ENCODE measurements at regions not wholly inside any gene's neighbourhood (a gene's known extent, or its start where the extent isn't known, plus 50 kb on each side); places are given as distances from the start of the nearest gene placed in this dataset.

DNA sequence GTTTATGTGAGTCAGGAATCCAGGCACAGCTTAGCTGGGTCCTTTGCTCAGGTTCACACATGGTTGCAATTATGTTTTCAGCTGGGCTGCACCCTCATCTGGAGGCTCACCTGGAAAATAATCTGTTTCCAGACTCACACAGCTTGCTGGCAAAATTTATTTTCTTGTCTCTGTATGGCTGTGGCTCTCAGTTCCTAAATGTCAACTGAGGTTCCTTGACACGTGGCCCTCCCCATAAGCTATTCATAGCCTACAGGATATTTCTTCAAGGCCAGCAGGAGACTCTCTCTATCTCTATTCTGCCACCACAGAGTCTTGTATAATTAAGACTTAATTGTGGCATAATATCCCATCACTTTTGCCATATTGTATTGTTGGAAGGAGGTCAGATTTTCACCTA is 732.0 kb downstream of the CDH18 start:
- H3K4me3 ChIP-seq = no peak overlapping the region
- H3K36me3 ChIP-seq (ENCODE audit: control insufficient read depth in 4 of 4, insufficient read depth in 4 of 4, low read length in 4 of 4) = no peaks in the 10 kb centered on the region
- no peak overlapping the region for H3K27ac ChIP-seq (ENCODE audit: low read depth in 1 of 2, low read length in 1 of 2)
- no peaks in the 10 kb centered on the region for H3K9me3 ChIP-seq (ENCODE audit: control insufficient read depth in 4 of 4, insufficient read depth in 3 of 4, low read length in 3 of 4)
- TF ChIP-seq, protein P1, sequence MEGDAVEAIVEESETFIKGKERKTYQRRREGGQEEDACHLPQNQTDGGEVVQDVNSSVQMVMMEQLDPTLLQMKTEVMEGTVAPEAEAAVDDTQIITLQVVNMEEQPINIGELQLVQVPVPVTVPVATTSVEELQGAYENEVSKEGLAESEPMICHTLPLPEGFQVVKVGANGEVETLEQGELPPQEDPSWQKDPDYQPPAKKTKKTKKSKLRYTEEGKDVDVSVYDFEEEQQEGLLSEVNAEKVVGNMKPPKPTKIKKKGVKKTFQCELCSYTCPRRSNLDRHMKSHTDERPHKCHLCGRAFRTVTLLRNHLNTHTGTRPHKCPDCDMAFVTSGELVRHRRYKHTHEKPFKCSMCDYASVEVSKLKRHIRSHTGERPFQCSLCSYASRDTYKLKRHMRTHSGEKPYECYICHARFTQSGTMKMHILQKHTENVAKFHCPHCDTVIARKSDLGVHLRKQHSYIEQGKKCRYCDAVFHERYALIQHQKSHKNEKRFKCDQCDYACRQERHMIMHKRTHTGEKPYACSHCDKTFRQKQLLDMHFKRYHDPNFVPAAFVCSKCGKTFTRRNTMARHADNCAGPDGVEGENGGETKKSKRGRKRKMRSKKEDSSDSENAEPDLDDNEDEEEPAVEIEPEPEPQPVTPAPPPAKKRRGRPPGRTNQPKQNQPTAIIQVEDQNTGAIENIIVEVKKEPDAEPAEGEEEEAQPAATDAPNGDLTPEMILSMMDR (IDR thresholded peaks at IDR 0.05; ENCODE audit: control extremely low read depth, extremely low read depth) = no peak
- no peak overlapping the region for H3K9ac ChIP-seq (ENCODE audit: insufficient read depth in 1 of 2, low read length in 2 of 2)
- WGBS, 2 donors = 42 to 51% methylated on average over 1 of the region's 1 CpG
- no peak for ATAC-seq (ENCODE audit: insufficient read depth, low FRiP score)
- H3K4me1 ChIP-seq (ENCODE audit: control insufficient read depth in 5 of 5, insufficient read depth in 5 of 5, low read length in 5 of 5) = no peaks in the 10 kb centered on the region
- H3K27me3 ChIP-seq (ENCODE audit: control insufficient read depth in 3 of 3, insufficient read depth in 3 of 3, low read length in 2 of 3) = no peaks in the 10 kb centered on the region
- DNase-seq = no peak

DNA sequence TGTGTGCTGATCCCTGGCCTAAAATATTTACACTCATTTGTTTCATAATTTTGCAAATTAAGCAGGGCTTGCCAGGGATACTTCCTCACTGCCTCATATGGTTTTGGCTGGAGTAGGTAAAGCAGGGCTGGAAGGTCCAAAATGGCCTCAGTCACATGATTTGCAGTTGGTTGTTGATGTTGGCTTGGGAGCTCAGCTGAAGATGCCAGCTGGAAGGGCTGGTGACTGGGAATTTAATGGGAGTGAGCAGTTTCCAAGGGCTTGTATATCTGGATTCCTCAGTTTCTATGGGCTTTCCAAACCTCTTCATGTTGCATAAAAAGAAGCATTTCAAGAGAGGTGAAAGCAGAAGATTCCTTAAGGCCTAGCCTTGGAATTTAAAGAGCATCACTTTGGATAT is 729.3 kb downstream of the CDH18 start:
- Histone ChIP-seq H3K36me3 (ENCODE audit: control insufficient read depth in 4 of 4, insufficient read depth in 4 of 4, low read length in 4 of 4) (no peaks in the 10 kb centered on the region), H3K27me3 (ENCODE audit: control insufficient read depth in 3 of 3, insufficient read depth in 3 of 3, low read length in 2 of 3) (no peaks in the 10 kb centered on the region), H3K4me1 (ENCODE audit: control insufficient read depth in 5 of 5, insufficient read depth in 5 of 5, low read length in 5 of 5) (no peaks in the 10 kb centered on the region), H3K9me3 (ENCODE audit: control insufficient read depth in 4 of 4, insufficient read depth in 3 of 4, low read length in 3 of 4) (peaks cover 0 to 3% (median 0%) of the 10 kb centered on the region in 4 donors), H3K27ac (ENCODE audit: low read depth in 1 of 2, low read length in 1 of 2) (no peak overlapping the region), H3K4me3 (no peak overlapping the region), H3K9ac (ENCODE audit: insufficient read depth in 1 of 2, low read length in 2 of 2) (no peak overlapping the region)
- DNase-seq (peak in 1 of 3 donors; percentile 3), ATAC-seq (ENCODE audit: insufficient read depth, low FRiP score) (no peak)
- TF ChIP-seq, protein P1 (IDR thresholded peaks at IDR 0.05; ENCODE audit: control extremely low read depth, extremely low read depth) = no peak

DNA sequence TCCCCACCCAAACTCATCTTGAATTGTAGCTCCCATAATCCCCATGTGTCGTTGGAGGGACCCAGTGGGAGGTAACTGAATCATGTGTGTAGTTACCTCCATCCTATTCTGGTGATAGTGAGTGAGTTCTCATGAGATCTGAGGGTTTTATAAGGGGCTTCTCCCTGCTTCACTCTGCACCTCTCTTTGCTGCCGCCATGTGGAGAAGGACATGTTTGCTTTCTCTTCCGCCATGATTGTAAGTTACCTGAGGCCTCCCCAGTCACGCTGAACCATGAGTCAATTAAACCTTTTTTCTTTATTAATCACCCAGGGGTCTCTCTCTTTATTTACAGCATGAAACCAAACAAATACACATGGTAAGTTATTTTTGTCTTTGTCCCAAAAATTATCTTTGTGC is 726.1 kb downstream of the CDH18 start:
- H3K36me3 ChIP-seq (ENCODE audit: control insufficient read depth in 4 of 4, insufficient read depth in 4 of 4, low read length in 4 of 4) = no peaks in the 10 kb centered on the region
- no peak for ATAC-seq (ENCODE audit: insufficient read depth, low FRiP score)
- no peak overlapping the region for H3K4me3 ChIP-seq
- H3K9me3 ChIP-seq (ENCODE audit: control insufficient read depth in 4 of 4, insufficient read depth in 3 of 4, low read length in 3 of 4) = peaks cover 0 to 3% (median 0%) of the 10 kb centered on the region in 4 donors
- H3K4me1 ChIP-seq (ENCODE audit: control insufficient read depth in 5 of 5, insufficient read depth in 5 of 5, low read length in 5 of 5) = no peaks in the 10 kb centered on the region
- TF ChIP-seq, protein P1 (IDR thresholded peaks at IDR 0.05; ENCODE audit: control extremely low read depth, extremely low read depth) = no peak
- no peak overlapping the region for H3K27ac ChIP-seq (ENCODE audit: low read depth in 1 of 2, low read length in 1 of 2)
- DNase-seq = no peak
- 91 to 97% methylated on average over 4 of the region's 4 CpGs for WGBS, 2 donors
- H3K27me3 ChIP-seq (ENCODE audit: control insufficient read depth in 3 of 3, insufficient read depth in 3 of 3, low read length in 2 of 3) = no peaks in the 10 kb centered on the region
- no peak overlapping the region for H3K9ac ChIP-seq (ENCODE audit: insufficient read depth in 1 of 2, low read length in 2 of 2)

DNA sequence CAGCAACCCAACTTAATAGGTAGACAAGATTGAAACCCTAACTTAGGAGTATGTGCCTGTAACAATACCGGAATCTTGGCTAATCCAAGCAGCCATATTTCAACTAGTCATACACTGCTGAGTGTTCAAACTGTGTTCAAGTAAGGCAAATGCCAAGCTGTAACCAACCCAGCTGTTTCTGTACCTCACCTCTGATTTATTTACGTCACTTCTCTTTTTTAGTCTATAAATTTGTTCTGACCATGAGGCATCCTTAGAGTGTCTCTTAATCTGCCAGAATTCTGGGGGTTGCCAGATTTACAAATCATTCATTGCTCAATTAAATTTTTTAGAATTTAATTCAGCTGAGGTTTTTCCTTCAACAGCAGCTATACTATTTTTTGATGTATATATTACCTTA is 723.2 kb downstream of the CDH18 start:
- H3K27ac ChIP-seq (ENCODE audit: low read depth in 1 of 2, low read length in 1 of 2) = no peak overlapping the region
- TF ChIP-seq, protein P1 (IDR thresholded peaks at IDR 0.05; ENCODE audit: control extremely low read depth, extremely low read depth) = no peak
- DNase-seq (no peak), ATAC-seq (ENCODE audit: insufficient read depth, low FRiP score) (no peak)
- peaks cover 0 to 6% (median 0%) of the 10 kb centered on the region in 4 donors for H3K9me3 ChIP-seq (ENCODE audit: control insufficient read depth in 4 of 4, insufficient read depth in 3 of 4, low read length in 3 of 4)
- 87 to 93% methylated on average over 2 of the region's 2 CpGs for WGBS, 2 donors
- H3K27me3 ChIP-seq (ENCODE audit: control insufficient read depth in 3 of 3, insufficient read depth in 3 of 3, low read length in 2 of 3) = no peaks in the 10 kb centered on the region
- H3K9ac ChIP-seq (ENCODE audit: insufficient read depth in 1 of 2, low read length in 2 of 2) = no peak overlapping the region
- no peaks in the 10 kb centered on the region for H3K36me3 ChIP-seq (ENCODE audit: control insufficient read depth in 4 of 4, insufficient read depth in 4 of 4, low read length in 4 of 4)
- H3K4me3 ChIP-seq = no peak overlapping the region
- no peaks in the 10 kb centered on the region for H3K4me1 ChIP-seq (ENCODE audit: control insufficient read depth in 5 of 5, insufficient read depth in 5 of 5, low read length in 5 of 5)
